GM19452 (cell line): ENCODE measurements at regions not wholly inside any gene's neighbourhood (a gene's known extent, or its start where the extent isn't known, plus 50 kb on each side); places are given as distances from the start of the nearest gene placed in this dataset.
"Not testable (repeated sequence)": the region's sequence is repeated elsewhere in the genome, so short reads cannot be mapped to it uniquely, and the experiment has no call there.

ENCODE experiments used
- ATAC-seq: cut with Tn5 transposase; IDR thresholded peaks from one replicate; pipeline ENCODE4 v1.9.1; 2021; ENCODE audit not compliant: unreplicated experiment

DNA sequence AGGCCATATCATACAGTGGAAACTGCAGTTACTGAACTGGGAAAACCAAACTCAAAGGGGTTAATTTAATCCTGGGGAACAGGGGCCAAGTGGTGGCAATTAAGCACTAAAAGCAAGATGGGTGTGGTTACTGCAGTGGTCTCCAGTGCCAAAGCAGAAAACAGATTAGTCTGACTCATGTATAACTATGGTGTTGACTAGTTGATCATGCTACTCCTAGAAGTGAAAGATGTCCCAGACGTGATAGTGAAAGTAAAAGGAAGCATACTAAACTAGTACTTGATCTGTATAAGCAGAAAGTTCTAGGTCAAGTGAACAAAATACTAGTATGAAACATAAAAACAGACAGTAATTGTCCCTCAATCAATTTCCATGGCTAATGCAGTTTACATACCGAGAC is 360.0 kb upstream of the SLITRK5 start:
- ATAC-seq: no peak

DNA sequence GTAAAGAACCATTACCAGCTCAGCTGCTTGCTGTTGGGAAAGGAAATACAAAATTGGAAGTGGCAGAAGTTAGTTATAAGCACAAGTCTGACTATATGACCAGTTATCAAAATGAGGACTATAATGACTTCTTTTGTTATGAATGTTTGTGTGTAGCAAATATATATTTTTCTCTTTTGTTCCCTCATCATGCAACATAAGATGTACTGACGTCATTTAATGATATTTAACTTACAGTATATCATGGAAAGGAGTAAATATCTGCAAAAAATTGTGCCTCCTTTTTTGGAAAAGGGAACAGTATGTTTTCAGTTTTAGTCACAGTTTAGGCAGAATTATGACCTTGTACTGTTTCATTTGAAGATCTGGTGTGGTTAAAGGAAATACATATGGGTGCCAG is 356.3 kb upstream of the SLITRK5 start:
- no peak for ATAC-seq

DNA sequence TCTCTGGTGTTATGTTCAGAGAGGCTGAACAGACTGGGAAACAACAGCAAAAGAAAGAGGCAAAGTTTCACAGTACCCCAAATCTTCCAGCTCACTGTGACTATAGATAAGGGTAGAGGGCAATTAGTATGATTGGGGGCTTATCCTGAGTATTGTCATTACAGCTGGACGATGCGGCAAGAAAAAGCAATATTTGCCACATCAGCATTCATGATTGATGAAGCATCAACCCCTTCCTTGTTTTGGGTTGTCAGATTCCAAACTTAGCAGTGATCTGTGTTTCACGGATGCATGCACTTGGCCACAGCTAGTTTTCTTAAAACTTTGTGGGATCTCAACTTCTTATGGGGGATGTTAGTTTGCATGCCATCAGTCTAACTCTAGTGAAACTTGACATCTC is 348.8 kb upstream of the SLITRK5 start:
- no peak for ATAC-seq

DNA sequence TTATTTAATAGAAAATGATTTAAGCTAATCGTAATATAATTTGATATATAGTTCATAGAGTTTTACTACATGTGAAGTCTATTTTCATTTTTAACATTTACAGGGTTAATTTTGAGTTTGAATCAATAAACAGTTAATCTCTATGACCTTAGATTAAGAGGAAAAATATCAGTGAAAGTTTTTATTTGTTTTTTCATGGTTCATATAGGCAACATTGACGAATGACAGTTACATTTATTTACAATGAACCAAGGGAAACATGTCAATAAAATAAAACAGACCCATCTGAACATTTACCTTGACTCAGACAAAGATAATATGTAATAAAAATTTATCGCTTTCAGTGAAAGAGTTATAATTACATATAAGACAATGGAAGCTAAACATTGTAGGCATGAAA is 346.6 kb upstream of the SLITRK5 start:
- no peak for ATAC-seq

DNA sequence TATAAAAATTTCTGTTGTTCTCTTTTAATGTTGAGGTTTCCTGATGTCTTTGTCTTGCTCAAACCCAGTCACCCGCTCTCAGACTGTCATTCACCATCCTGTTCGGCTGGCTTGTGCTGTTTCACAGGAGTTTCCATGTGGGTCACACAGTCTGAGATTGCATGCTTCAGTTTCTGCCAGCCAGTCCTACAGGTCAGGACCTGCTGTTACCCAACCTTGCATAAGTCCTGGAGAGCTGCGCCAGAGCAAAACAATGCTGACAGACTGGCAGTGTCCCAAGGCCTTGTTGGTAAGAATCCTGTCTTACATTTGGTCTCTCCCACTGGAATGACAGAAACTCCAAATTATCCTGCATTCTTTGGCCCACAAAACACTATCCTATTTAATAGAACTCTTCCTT is 340.0 kb upstream of the SLITRK5 start:
- ATAC-seq: no peak

DNA sequence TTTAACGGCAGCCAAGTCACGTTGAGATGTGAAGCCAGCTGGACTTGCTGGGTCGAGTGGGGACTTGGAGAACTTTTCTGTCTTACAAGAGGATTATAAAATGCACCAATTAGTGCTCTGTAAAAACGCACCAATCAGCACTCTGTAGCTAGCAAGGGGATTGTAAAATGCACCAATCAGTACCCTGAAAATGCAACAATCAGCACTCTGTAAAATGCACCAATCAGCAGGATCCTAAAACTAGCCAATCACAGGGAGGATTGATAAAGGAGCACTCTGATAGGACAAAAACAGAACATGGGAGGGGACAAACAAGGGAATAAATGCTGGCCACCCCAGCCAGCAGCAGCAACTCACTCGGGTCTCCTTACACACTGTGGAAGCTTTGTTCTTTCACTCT is 337.6 kb upstream of the SLITRK5 start:
- ATAC-seq: no peak

DNA sequence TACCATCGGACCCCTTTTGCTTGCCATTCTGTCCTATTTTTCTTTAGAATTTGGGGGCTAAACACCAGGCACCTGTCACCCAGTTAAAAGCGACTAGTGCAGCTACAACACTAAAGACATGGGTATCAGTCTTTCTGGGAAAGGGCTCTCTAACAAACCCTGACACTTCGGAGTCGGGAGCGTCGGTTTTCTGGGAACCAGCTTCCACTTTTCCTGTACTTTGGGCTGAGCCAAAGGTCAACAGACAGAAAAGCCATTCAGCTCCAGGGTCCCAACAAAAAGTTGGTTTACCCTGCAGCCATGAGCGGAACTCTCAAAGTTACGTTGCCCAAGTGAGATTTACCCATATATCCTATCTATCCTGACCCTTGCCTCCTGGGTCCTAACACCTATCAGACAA is 337.0 kb upstream of the SLITRK5 start:
- no peak for ATAC-seq

DNA sequence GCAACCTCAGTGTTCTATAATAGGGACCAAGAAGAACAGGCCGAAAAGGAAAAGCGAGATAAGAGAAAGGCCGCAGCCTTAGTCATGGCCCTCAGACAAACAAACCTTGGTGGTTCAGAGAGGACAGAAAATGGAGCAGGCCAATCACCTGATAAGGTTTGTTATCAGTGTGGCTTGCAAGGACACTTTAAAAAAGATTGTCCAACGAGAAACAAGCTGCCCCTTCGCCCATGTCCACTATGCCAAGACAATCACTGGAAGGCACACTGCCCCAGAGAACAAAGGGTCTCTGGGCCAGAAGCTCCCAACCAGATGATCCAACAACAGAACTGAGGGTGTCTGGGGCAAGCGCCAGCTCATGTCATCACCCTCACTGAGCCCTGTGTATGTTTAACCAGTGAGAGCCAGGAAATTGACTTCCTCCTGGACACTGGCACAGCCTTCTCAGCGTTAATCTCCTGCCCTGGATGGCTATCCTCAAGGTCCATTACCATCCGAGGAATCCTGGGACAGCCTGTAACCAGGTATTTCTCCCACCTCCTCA is 334.8 kb upstream of the SLITRK5 start:
- ATAC-seq: not testable (repeated sequence)

DNA sequence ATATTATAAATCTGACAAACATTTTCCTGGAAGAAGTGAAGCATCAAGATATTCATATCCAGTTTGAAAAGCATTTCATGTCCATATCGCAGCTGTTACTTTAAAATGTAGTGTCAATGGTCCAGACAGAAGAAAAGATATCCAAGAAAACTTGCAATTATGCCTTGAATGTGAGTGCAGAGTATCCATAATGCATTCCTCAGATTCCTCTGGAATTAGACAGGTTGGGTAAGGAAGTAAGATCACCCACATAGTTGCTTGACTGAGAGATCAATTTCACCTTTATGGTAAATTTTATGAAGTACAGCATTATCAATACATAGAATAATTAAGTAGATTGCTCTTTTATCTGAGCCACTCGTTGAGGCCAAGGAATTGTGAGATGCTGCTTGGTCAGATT is 327.0 kb upstream of the SLITRK5 start:
- ATAC-seq: no peak

DNA sequence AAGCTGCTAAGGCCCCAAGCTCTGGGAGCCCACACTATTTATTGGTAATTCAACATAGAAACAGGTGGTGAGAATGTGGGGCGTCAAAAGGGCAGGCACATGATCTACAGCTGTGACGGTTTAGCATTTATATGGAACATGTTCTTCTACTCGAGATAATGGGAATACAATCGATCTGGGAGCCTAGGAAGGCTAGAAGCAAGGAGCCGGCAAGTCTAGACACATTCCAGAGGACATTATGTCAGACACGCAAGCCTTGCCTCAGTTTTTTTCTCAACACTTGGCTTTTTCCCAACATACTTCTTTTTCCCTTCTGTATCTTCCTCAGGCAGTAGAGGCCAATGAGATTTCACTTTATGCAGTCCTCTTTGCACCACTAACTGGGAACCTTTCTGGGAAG is 315.7 kb upstream of the SLITRK5 start:
- ATAC-seq: no peak

DNA sequence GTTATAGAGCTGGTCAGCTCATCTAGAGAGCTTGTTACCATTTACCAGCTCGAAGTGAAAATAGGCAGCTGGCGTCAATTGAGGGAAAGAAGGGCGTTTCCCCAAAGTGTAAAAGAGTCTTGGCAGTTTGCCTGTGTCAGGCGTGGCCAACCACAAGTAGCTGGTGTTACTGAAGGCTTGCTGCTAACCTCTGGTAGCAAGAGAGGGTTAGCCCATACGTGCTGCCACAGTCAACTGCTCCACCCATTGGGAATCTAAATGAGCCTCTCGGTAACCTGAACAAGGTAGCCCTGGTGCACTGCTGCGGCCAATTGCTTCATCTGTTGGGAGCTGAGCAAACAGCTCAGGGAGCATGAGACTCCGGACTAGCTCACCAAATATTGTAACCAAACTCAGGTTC is 314.9 kb upstream of the SLITRK5 start:
- ATAC-seq: no peak

DNA sequence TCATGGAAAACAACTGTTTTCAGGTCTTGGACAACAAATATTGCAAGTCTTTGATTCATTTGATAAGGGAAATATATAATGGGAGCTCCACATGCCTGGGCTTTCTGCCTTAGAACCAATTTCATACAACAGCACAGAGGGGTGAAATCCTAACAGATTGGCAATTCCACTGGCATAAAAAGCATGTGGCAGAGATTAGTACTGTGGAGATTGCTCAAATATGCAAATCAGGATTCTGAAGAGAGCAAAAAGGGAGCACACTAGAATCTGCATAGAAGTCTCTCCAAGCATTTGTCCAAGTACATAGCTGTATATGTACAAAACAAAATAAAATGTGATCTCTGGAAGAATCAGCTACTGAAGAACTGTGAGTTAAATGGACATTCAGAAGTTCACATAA is 312.9 kb upstream of the SLITRK5 start:
- no peak for ATAC-seq

DNA sequence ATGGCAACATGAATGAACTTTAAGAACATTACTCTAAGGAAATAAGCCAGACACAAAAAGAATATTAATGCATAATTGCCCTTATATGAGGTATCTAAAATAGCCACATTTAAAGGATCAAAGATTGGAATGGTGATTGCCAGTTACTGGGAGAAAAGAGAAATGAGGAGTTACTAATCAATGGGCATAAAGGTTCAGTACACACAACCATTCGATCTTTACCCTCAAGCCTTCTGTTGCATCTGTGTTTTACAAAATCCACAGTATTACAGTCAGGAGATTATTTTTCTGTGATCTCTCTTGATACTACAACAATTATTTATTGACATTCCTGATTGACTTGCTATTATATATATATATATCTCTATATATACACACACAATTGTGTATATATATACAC is 310.0 kb upstream of the SLITRK5 start:
- no peak for ATAC-seq

DNA sequence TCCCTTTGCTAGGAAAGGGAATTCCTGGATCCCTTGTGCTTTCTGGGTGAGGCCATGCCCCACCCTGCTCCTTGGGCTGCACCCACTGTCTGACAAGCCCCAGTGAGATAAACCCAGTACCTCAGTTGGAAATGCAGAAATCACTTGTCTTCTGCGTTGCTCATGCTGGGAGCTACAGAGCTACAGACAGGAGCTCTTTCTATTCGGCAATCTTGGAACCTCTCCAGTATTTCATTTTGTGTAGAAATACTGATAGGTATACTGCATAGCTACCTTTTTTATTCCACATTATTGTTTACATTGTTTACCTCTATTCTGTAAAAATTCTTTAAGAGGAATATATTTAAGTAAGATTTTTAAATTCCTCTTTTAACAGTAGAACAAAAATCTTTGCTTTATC is 302.5 kb upstream of the SLITRK5 start:
- ATAC-seq: no peak

DNA sequence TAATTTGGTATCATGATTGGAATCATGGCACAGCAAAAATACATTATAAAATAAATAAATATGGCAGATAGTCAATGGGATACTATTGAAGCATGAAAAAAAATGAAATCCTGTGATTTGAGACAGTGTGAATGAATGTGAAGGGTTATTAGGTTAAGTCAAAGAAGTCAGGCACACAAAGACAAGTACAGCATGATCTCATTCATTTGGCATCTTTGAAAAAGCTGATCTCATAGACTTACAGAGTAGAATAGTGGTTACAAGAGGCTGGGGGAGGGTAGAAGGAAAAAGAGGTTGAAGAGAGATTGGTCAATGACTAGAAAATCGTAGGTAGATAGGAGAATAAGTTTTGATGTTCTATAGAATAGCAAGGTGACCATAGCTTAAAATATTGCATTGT is 295.1 kb upstream of the SLITRK5 start:
- no peak for ATAC-seq

DNA sequence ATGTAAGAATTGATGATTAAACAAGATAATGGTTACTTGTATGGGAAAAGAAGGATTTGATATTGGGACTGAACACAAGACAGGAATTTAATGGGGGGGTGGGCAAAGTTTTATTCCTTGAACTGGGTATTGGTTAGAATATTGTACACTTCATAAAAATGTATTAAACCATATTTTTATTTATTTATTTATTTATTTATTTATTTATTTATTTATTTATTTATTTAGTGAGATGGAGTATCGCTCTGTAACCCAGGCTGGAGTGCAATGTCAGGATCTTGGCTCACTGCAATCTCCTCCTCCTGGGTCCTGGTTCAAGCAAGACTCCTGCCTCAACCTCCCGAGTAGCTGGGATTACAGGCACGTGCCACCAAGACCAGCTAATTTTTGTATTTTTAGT is 287.1 kb upstream of the SLITRK5 start:
- ATAC-seq: no peak

DNA sequence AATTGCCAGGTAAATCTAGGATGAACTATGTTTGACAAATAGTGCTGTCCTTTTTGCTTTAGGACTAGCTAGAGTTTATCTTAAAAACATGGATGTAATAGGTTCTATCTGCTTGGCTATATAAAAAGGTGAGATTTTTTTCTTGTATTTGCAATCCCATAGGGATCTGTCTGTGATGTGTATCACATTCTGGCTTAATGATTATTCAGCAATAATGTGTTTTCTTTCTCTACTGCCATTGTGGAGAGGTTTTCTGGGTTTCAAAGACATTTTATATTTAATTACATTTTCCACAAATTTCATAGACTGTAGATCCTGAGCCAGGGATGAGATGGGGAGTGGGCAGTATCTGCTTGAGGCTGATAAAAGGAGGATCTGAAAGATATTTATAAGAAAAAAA is 277.8 kb upstream of the SLITRK5 start:
- ATAC-seq: no peak

DNA sequence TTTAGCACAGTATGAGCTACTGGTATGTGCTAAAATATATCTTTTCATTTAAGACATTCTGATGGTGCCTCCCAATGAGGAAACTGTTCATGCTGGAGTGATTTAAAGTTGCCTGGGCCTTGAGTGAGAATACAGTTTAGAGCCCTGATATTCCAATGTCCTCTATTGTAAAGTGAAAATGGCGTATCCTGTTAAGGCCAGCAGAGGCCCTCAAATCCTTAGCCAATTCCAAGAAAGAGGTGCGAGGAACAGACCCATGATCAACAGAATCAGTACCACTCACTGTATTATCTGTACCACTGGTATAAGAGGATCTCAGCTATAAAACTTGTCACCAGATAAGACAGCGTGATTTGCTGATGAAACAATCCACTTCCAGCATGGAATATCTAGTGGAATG is 273.1 kb upstream of the SLITRK5 start:
- no peak for ATAC-seq

DNA sequence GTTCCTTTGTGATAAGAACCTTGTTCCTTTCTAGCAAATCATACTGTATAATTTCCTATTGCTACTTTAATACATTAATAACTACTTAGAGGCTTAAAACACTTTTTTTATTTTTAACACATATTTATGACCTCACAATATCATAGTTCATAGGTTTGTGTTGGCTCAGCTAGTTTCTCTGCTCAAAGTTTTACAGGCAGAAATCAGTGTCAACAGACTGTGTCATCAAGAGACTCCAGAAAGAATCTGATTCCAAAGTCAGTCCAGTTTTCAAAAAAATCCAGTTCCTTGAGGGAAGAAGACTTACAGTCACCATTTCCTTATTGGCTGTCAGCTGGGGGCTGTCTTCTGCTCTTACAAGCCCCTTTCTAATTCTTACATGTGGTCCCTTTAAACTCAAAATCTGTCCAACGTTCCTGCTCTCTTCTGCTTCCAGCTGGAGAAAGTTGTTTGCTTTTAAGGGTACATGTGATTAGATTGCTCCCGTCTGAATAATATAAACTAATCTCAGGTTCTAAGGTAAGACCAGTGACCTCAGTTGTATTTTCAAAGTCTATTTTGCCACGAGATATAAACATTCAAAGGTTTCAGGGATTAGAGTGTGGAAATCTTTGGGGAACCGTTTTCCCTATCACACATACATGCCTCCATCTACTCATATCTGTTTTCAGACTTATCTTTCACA is 267.3 kb upstream of the SLITRK5 start:
- no peak for ATAC-seq

DNA sequence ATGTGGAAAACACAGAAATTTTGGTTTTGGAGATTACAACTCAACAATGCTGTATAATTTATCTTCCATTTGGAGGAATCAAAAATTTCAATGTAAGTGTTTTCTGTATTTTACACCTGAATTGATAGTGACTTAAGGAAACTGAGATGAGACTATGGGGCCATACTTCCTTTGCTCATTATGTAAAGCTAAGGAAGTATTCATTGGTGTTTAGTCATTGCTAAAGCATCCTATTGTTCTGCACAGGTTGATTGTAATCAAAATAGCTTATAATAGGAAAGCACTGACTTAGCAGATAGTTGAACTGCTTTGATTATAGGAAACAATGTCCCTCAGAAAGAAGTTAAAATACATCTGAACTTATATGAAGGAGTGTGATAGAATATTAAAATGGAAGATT is 244.4 kb upstream of the SLITRK5 start:
- ATAC-seq: no peak

DNA sequence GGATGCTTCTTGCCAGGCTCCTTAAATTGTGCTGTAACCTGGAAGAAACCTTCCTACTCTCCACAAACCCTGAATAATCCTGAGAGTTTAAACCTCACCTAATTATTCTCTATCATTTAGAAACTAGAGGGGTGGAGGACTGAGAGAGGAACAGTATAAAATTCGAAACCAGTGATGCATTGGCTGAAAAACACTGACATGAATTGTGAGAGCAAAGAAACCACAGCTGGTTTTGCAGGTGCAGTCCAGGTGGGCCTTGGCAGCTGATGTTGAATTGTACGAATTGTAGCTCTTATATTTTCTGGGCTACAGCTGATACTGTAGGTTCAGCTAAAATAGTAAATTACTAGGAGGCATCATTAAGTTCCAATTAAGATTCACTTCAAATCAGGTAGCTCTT is 227.0 kb upstream of the SLITRK5 start:
- ATAC-seq: no peak

DNA sequence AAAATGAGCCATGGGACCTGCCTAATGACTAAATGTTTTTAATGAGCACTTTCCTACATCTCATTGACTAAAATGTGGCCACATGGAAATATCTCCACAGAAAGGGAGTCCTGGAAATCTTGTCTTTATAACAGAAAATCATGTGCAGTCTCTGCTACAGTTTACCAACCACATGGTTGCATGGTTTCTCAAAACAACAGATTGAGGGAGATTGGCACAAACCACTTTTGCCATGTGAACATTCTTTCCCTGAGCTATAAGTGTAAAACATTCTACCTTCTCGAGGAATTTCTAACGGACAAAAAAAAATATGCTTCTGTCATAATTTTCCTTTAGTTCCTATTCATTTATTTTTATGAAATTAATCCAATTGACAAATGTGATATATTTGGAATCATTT is 218.9 kb upstream of the SLITRK5 start:
- no peak for ATAC-seq

DNA sequence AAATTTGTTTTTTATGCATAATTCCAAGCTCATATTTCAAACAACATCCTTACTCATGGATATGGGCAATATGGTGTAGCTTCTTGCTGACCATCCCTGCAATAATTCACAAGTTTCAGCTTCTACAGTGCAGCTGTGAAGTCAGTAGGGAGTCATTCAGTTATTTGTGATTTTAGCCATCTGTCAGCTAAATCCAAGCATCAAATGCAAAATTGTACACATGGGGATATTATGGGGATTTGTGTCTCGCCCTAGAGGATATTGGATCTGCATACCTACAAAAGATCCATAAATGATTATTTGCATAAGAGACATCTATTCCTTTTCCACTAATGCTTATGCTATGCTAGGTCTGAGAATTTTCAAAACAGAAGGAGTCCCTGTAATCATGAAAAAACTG is 217.9 kb upstream of the SLITRK5 start:
- no peak for ATAC-seq
